Liver (tissue), 8 donors: ENCODE measurements at regions not wholly inside any gene's neighbourhood (a gene's known extent, or its start where the extent isn't known, plus 50 kb on each side); places are given as distances from the start of the nearest gene placed in this dataset.
A peak's percentile ranks its signal among the peaks of the same experiment; 100 is the strongest.

Source experiments
- DNase-seq: peaks from one replicate; pipeline ENCODE4 v3.0.0-alpha.2; 2017; ENCODE audit warnings: low spot score
- H3K27ac ChIP-seq, 2 donors: one replicate each; pipeline ENCODE4 v1.7.0; 2013; ENCODE audit warnings: inconsistent platforms in 2 of 2, low read length in 2 of 2, control low read depth in 1 of 2, low read depth in 1 of 2, mild to moderate bottlenecking in 1 of 2
- H3K27me3 ChIP-seq, 4 donors: one replicate each; pipeline versions ENCODE4 v1.6.1 to v1.7.0; 2013; ENCODE audit warnings: low read length in 3 of 4, inconsistent platforms in 1 of 4, mild to moderate bottlenecking in 1 of 4, moderate library complexity in 1 of 4; ENCODE audit not compliant: control insufficient read depth in 4 of 4, insufficient read depth in 4 of 4
- H3K36me3 ChIP-seq, 4 donors: one replicate each; pipeline versions ENCODE4 v1.6.1 to v1.7.0; 2013; ENCODE audit warnings: low read length in 3 of 4, mild to moderate bottlenecking in 3 of 4, low read depth in 1 of 4, moderate library complexity in 1 of 4; ENCODE audit not compliant: control insufficient read depth in 4 of 4, insufficient read depth in 3 of 4
- H3K4me1 ChIP-seq, 4 donors: one replicate each; pipeline versions ENCODE4 v1.6.1 to v1.7.0; 2013; ENCODE audit warnings: low read length in 3 of 4, mild to moderate bottlenecking in 3 of 4, moderate library complexity in 1 of 4; ENCODE audit not compliant: control insufficient read depth in 4 of 4, insufficient read depth in 4 of 4
- H3K4me3 ChIP-seq, 3 donors: one replicate each; pipeline versions ENCODE4 v1.6.1 to v1.7.0; 2013; ENCODE audit warnings: low read length in 3 of 3, control low read depth in 1 of 3, low read depth in 1 of 3, mild to moderate bottlenecking in 1 of 3
- H3K9ac ChIP-seq, 2 donors: one replicate each; pipeline ENCODE4 v1.7.0; 2013; ENCODE audit warnings: low read length in 2 of 2, mild to moderate bottlenecking in 2 of 2, moderate library complexity in 2 of 2, control low read depth in 1 of 2, low read depth in 1 of 2
- H3K9me3 ChIP-seq, 4 donors: one replicate each; pipeline versions ENCODE4 v1.6.1 to v1.7.0; 2013; ENCODE audit warnings: low read length in 3 of 4; ENCODE audit not compliant: control insufficient read depth in 4 of 4
- ATF3 ChIP-seq: IDR thresholded peaks from 2 replicates; pipeline ENCODE4 v1.6.1; 2016; ENCODE audit warnings: antibody characterized with exemption
- CTCF ChIP-seq: fragments of 150-350 bp; IDR thresholded peaks from 2 replicates; pipeline ENCODE4 v1.5.1; 2017; ENCODE audit warnings: improper control_type of control experiment, low read depth, low read length; ENCODE audit not compliant: missing input control
- EGR1 ChIP-seq, 2 donors: IDR thresholded peaks; 2 replicates each; pipeline ENCODE4 v1.6.1; 2016 to 2018; ENCODE audit warnings: antibody characterized with exemption in 2 of 2, low read depth in 2 of 2
- FOXA1 ChIP-seq: IDR thresholded peaks from 2 replicates; pipeline ENCODE4 v1.6.1; 2016; ENCODE audit warnings: antibody characterized with exemption
- FOXA2 ChIP-seq: IDR thresholded peaks from 2 replicates; pipeline ENCODE4 v1.6.1; 2016; ENCODE audit warnings: antibody characterized with exemption
- GABPA ChIP-seq, 2 donors: IDR thresholded peaks in 1 of 2; conservative IDR thresholded peaks in 1 of 2; 2 replicates each; pipeline ENCODE4 v1.6.1; 2016; ENCODE audit warnings: antibody characterized with exemption in 2 of 2, mild to moderate bottlenecking in 1 of 2, moderate library complexity in 1 of 2
- HNF4A ChIP-seq, 2 donors: conservative IDR thresholded peaks; 2 replicates each; pipeline ENCODE4 v1.6.1; 2016; ENCODE audit warnings: antibody characterized with exemption in 2 of 2, mild to moderate bottlenecking in 2 of 2
- HNF4G ChIP-seq: IDR thresholded peaks from 2 replicates; pipeline ENCODE4 v1.6.1; 2016; ENCODE audit warnings: antibody characterized with exemption
- JUND ChIP-seq, 2 donors: IDR thresholded peaks; 2 replicates each; pipeline ENCODE4 v1.6.1; 2016; ENCODE audit warnings: antibody characterized with exemption in 2 of 2
- MAX ChIP-seq: IDR thresholded peaks from 2 replicates; pipeline ENCODE4 v1.6.1; 2016; ENCODE audit warnings: antibody characterized with exemption
- NR2F2 ChIP-seq: IDR thresholded peaks from 2 replicates; pipeline ENCODE4 v1.6.1; 2016; ENCODE audit warnings: antibody characterized with exemption
- RAD21 ChIP-seq, 2 donors: IDR thresholded peaks; 2 replicates each; pipeline ENCODE4 v1.6.1; 2016; ENCODE audit warnings: antibody characterized with exemption in 2 of 2, mild to moderate bottlenecking in 2 of 2
- REST ChIP-seq: IDR thresholded peaks from 2 replicates; pipeline ENCODE4 v1.6.1; 2016; ENCODE audit warnings: antibody characterized with exemption, mild to moderate bottlenecking
- RXRA ChIP-seq, 2 donors: IDR thresholded peaks; 2 replicates each; pipeline ENCODE4 v1.6.1; 2017 to 2018; ENCODE audit warnings: antibody characterized with exemption in 2 of 2, mild to moderate bottlenecking in 1 of 2
- SP1 ChIP-seq: IDR thresholded peaks from 2 replicates; pipeline ENCODE4 v1.6.1; 2018; ENCODE audit warnings: antibody characterized with exemption, mild to moderate bottlenecking
- TAF1 ChIP-seq: conservative IDR thresholded peaks from 2 replicates; pipeline ENCODE4 v1.6.1; 2016; ENCODE audit warnings: antibody characterized with exemption, mild to moderate bottlenecking
- YY1 ChIP-seq: IDR thresholded peaks from 2 replicates; pipeline ENCODE4 v1.6.1; 2016; ENCODE audit warnings: antibody characterized with exemption, mild to moderate bottlenecking
- ZBTB33 ChIP-seq: IDR thresholded peaks from 2 replicates; pipeline ENCODE4 v1.6.1; 2016; ENCODE audit warnings: antibody characterized with exemption
- WGBS: extraction: QIAGEN DNeasy Blood & Tissue Kit; methylation state at CpG from one replicate; pipeline ENCODE4 v1.1.7; 2013; 5-methylcytosine and 5-hydroxymethylcytosine counted together
- donor health status: healthy.
- donor health status: healthy.
- donor health status: healthy.
- donor health status: healthy.
- donor health status: healthy.

GRCh38 chr10:63711361-63711760 lies 190.2 kb downstream of the REEP3 start:
- no peaks in the 10 kb centered on the region for H3K27me3 ChIP-seq
- no peaks in the 10 kb centered on the region for H3K36me3 ChIP-seq
- H3K9ac ChIP-seq = no peak overlapping the region
- H3K4me3 ChIP-seq = no peak overlapping the region
- H3K9me3 ChIP-seq = no peaks in the 10 kb centered on the region
- peaks cover 11 to 37% (median 33%) of the 10 kb centered on the region in 4 donors for H3K4me1 ChIP-seq
- no peak for DNase-seq
- TF ChIP-seq ATF3 (no peak), RAD21 (IDR thresholded peaks at IDR 0.05) (peak in 1 of 2 donors; percentile 17)
- 42% methylated on average over 4 of the region's 4 CpGs for WGBS
- H3K27ac ChIP-seq = peak overlapping the region; percentile 84 to 86

GRCh38 chr10:63711867-63712716 lies 190.9 kb downstream of the REEP3 start:
- peak overlapping the region in 1 of 2 donors; percentile 11 for H3K9ac ChIP-seq
- no peak for DNase-seq
- H3K27me3 ChIP-seq = no peaks in the 10 kb centered on the region
- H3K4me1 ChIP-seq = peaks cover 11 to 41% (median 34%) of the 10 kb centered on the region in 4 donors
- H3K4me3 ChIP-seq = no peak overlapping the region
- peak overlapping the region; percentile 84 to 86 for H3K27ac ChIP-seq
- no peaks in the 10 kb centered on the region for H3K36me3 ChIP-seq
- WGBS = 21% methylated on average over 6 of the region's 6 CpGs
- H3K9me3 ChIP-seq = no peaks in the 10 kb centered on the region
- TF ChIP-seq HNF4G (no peak), EGR1 (IDR thresholded peaks at IDR 0.05; ENCODE audit: low read depth in 2 of 2) (peak in 1 of 2 donors; percentile 48), ATF3 (peak; percentile 28), REST (peak; percentile 34), RXRA (IDR thresholded peaks at IDR 0.05) (peak; percentile 97 to 98), NR2F2 (peak; percentile 72), FOXA1 (peak; percentile 98), CTCF (no peak), HNF4A (conservative IDR thresholded peaks at IDR 0.05) (peak; percentile 80 to 92), RAD21 (IDR thresholded peaks at IDR 0.05) (peak; percentile 59 to 70), YY1 (peak; percentile 91), SP1 (peak; percentile 85), TAF1 (no peak), GABPA (IDR thresholded peaks at IDR 0.05 in 1 of 2, conservative IDR thresholded peaks at IDR 0.05 in 1 of 2) (no peak), JUND (IDR thresholded peaks at IDR 0.05) (peak; percentile 55 to 88), FOXA2 (peak; percentile 98), MAX (peak; percentile 95), ZBTB33 (peak; percentile 77)
